ENCODE measurements at regions not wholly inside any gene's neighbourhood (a gene's known extent, or its start where the extent isn't known, plus 50 kb on each side); places are given as distances from the start of the nearest gene placed in this dataset.

DNA sequence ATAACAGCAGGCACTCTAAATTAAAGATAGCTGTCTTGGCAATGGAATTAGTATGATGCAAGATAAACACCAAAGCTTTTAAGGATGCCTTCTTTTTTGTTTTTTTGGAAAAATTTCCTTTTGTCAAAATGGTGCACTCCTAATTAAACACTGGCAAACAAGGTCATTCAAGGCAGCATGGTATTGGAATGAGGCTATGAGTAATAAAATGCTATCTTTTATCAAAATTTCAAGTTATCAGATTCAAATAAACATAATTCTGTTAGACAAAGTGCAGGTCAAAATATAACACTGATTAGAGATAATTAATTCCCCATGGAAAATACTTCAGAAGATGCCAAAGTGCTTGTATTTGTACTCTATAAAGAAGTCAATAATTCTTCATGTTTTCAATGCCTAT, 514.1 kb downstream of the TENT5A start:
- TF ChIP-seq POLR2A (IDR thresholded peaks at IDR 0.05; ENCODE audit: low read depth, low read length), result no peak
- TF ChIP-seq PAX5 (IDR thresholded peaks at IDR 0.05; ENCODE audit: insufficient read depth, low read length, severe bottlenecking), result no peak

Data from GM12891 (cell line).